CD4-positive, alpha-beta T cell treated with Interleukin-6 at 100 ng/mL for 8 hours (primary cell): ENCODE measurements at regions not wholly inside any gene's neighbourhood (a gene's known extent, or its start where the extent isn't known, plus 50 kb on each side); places are given as distances from the start of the nearest gene placed in this dataset.
"Not testable (repeated sequence)": the region's sequence is repeated elsewhere in the genome, so short reads cannot be mapped to it uniquely, and the experiment has no call there.

Experiments
- DNase-seq: peaks from one replicate; pipeline ENCODE4 v3.0.0-alpha.2; 2020; ENCODE audit warnings: mixed read lengths, low spot score

GRCh38 chr3:125822175-125822574 lies 146.8 kb upstream of the ROPN1B start:
- DNase-seq: not testable (repeated sequence)

GRCh38 chr3:125831005-125831750 lies 137.8 kb upstream of the ROPN1B start:
- DNase-seq: not testable (repeated sequence)

GRCh38 chr3:125835562-125835961 lies 133.4 kb upstream of the ROPN1B start:
- DNase-seq: not testable (repeated sequence)

- peak; percentile 22 for DNase-seq
Measured at GRCh38 chr3:125836011-125836551, 132.9 kb upstream of the ROPN1B start.

GRCh38 chr3:125836786-125837185 lies 132.2 kb upstream of the ROPN1B start:
- not testable (repeated sequence) for DNase-seq

GRCh38 chr3:125838857-125839256 lies 130.1 kb upstream of the ROPN1B start:
- DNase-seq: not testable (repeated sequence)

GRCh38 chr3:125840465-125840864 lies 128.5 kb upstream of the ROPN1B start:
- DNase-seq: not testable (repeated sequence)

- DNase-seq: not testable (repeated sequence)
Measured at GRCh38 chr3:125847966-125848365, 121.0 kb upstream of the ROPN1B start.

GRCh38 chr3:125855006-125855405 lies 114.0 kb upstream of the ROPN1B start:
- DNase-seq: not testable (repeated sequence)

GRCh38 chr3:125860547-125860946 lies 108.4 kb upstream of the ROPN1B start:
- DNase-seq: not testable (repeated sequence)

GRCh38 chr3:125862841-125863254 lies 106.1 kb upstream of the ROPN1B start:
- DNase-seq: not testable (repeated sequence)

- not testable (repeated sequence) for DNase-seq
Measured at GRCh38 chr3:125864532-125864931, 104.4 kb upstream of the ROPN1B start.

- not testable (repeated sequence) for DNase-seq
Measured at GRCh38 chr3:125886006-125886405, 83.0 kb upstream of the ROPN1B start.

GRCh38 chr3:125899181-125899580 lies 69.8 kb upstream of the ROPN1B start:
- DNase-seq: not testable (repeated sequence)

- not testable (repeated sequence) for DNase-seq
Measured at GRCh38 chr3:125901473-125901872, 67.5 kb upstream of the ROPN1B start.

GRCh38 chr3:125903780-125904455 lies 65.1 kb upstream of the ROPN1B start:
- DNase-seq: not testable (repeated sequence)

- DNase-seq: not testable (repeated sequence)
Measured at GRCh38 chr3:125907279-125907678, 61.7 kb upstream of the ROPN1B start.

- not testable (repeated sequence) for DNase-seq
Measured at GRCh38 chr3:125910851-125911250, 58.1 kb upstream of the ROPN1B start.

- not testable (repeated sequence) for DNase-seq
Measured at GRCh38 chr3:125914608-125915436, 54.2 kb upstream of the ROPN1B start.

GRCh38 chr3:125915437-125915787 lies 53.6 kb upstream of the ROPN1B start:
- not testable (repeated sequence) for DNase-seq

GRCh38 chr3:125915792-125916375 lies 53.1 kb upstream of the ROPN1B start:
- peak; percentile 98 for DNase-seq
